ENCODE measurements at regions not wholly inside any gene's neighbourhood (a gene's known extent, or its start where the extent isn't known, plus 50 kb on each side); places are given as distances from the start of the nearest gene placed in this dataset.

GRCh38 chr2:81528852-81529480, 1224.4 kb upstream of the LRRTM1 start:
- TF ChIP-seq EP300 (IDR thresholded peaks at IDR 0.05) (no peak), CTCF (IDR thresholded peaks at IDR 0.05) (no peak)

All from ovary (tissue), 3 donors.